Amniotic epithelial cell (primary cell): ENCODE measurements at regions not wholly inside any gene's neighbourhood (a gene's known extent, or its start where the extent isn't known, plus 50 kb on each side); places are given as distances from the start of the nearest gene placed in this dataset.

Experiments
- DNase-seq: peaks from one replicate; pipeline ENCODE4 v3.0.0-alpha.2; 2010; ENCODE audit warnings: low read depth

- no peak for DNase-seq
Measured at GRCh38 chr9:21564175-21564574, 82.1 kb upstream of the IFNE start.

- DNase-seq = no peak
Measured at GRCh38 chr9:21565155-21565554, 83.0 kb upstream of the IFNE start.

DNA sequence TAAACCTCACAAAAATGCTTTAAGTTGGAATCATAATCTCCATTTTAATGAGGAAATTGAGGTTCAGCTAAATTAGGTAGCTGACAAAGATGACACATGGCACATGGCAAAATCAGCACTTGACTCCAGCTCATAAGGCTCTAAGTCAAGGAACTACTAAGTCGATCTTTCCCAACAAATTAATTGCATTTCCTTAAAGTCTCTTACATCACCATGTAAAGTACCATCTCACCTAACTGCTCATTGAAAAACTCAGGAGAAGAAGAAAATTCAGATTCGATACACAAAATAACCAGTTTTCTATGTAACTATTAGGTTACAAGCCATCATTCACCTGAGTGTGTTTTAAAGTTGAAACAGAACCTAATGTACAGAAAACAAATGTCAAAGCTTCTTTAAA is 85.8 kb upstream of the IFNE start:
- DNase-seq = no peak

GRCh38 chr9:21568484-21568883 is 86.4 kb upstream of the IFNE start:
- no peak for DNase-seq

DNA sequence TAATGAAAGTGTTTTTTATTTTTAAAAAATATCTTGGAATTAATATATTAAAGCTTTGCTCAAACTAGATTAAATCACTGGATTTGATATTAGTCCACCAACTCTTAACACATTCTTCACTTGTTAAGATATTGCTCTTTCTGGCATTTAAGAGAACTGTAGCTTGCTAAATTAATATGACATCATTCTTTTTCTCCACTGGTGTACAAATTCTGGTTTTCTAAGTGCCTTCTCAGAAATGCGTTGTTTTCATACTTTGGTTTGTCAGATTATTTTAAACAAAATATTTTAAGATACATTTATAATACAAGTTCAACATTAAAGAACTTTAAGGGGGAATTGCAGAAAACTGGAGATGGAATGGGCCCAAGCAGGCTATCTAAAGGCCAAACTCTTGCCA is 87.6 kb upstream of the IFNE start:
- DNase-seq = no peak

DNA sequence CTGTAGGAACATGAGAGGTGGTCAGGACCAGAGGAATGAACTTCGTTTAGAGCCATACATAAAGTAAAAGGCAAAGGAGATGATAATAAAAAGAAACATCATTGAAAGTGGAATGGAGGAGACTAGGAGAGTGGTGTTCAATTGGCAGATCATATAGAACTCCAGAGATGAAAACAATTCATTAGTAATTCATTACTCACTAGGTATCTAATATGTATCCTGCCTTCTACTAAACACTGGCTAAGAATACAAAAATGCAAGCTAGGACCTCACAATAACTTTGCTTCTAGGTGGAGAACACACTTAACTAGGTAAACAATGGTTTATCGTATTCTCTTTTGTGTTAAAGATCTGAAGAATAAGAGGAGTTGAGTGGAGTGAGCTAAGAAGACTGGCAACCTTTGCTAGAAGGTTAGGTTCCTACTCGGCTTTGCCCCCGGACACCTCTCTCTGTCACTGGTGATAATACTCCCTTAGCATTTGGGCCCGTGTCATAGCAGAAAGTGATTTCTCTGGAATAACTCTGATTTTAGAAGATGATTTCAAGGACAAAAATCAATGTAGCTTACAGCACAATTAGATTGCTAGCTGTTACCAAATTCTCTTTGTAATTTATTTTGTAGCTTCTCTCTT is 88.6 kb upstream of the IFNE start:
- DNase-seq = no peak

GRCh38 chr9:21574261-21574660 is 92.1 kb upstream of the IFNE start:
- DNase-seq = no peak

- peak; percentile 95 for DNase-seq
Measured at GRCh38 chr9:21576331-21577189, 94.4 kb upstream of the IFNE start.

DNA sequence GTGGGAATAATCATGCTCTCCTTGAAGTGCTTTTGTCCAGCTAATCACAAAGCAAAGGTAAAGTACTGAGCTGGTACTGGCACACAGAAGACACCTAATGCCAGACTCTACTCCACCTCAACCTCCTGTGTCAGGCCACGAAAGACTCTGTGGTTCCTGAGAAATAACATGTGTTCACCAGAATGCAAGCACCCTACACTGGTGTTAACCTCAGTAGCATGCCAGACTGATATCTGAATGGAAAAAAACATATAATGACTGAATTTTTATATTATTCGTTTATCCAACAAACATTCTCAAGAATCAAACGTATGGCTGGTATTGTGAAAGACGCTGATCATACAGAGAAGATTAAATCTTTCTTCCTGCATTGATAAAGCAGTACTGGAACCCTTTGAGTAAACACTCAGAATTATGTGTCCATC is 97.1 kb upstream of the IFNE start:
- peak; percentile 68 for DNase-seq

GRCh38 chr9:21579743-21580142 is 97.6 kb upstream of the IFNE start:
- no peak for DNase-seq

GRCh38 chr9:21580636-21581378 is 98.7 kb upstream of the IFNE start:
- DNase-seq = no peak

- no peak for DNase-seq
Measured at GRCh38 chr9:21583628-21584377, 101.7 kb upstream of the IFNE start.

DNA sequence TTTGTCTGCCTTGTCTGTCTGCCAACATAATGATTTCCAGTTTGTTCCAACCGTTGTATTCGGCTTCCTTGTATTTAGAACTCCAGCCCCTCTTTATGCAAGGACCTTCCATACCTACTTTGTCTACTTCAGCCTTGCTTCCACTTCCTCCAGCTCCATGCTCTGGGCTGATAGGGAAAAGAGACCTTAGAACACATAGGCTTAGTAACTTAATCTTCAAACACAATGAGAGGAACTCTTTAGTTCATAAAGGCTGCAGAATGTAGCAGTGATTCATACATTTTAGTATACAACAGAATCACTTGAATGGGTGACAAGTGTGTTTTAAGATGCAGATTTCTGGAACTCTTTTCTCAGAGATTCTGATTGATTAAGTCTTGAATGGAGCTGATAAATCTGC is 102.8 kb upstream of the IFNE start:
- DNase-seq = no peak

GRCh38 chr9:21585756-21586752 is 103.9 kb upstream of the IFNE start:
- peak; percentile 55 for DNase-seq

DNA sequence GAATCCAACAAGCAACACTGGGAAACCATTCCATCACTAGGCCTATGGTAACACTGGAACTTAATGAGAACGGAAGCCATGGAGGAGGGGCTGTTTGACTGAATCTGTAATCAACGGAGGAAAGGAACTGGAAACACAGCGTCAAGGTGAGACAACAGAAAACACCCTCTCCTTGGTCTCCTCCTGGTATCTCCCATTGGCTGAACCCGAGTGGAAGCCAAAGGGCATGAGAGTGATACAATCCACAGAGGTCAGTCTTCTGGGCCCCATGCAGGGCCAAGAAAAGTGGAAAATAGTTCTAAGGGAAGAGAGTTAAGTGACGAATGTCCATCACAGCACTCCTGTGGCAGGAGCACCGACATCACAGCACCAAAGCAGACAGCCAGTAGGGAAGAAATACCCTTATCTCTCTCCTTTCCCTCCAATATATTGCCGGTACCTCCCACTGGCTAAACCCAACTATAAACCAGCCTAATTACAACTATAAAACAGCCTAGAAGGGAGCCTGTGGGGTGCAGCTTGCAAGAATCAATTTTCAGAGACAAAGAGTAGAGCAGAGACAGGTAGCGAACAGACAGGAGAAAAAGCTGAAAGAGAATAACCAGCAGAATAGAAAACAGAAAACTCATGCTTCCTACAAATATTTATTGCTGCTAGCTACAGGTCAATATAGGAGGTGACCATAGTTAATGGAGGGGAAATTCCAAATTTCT is 107.4 kb upstream of the IFNE start:
- no peak for DNase-seq

DNA sequence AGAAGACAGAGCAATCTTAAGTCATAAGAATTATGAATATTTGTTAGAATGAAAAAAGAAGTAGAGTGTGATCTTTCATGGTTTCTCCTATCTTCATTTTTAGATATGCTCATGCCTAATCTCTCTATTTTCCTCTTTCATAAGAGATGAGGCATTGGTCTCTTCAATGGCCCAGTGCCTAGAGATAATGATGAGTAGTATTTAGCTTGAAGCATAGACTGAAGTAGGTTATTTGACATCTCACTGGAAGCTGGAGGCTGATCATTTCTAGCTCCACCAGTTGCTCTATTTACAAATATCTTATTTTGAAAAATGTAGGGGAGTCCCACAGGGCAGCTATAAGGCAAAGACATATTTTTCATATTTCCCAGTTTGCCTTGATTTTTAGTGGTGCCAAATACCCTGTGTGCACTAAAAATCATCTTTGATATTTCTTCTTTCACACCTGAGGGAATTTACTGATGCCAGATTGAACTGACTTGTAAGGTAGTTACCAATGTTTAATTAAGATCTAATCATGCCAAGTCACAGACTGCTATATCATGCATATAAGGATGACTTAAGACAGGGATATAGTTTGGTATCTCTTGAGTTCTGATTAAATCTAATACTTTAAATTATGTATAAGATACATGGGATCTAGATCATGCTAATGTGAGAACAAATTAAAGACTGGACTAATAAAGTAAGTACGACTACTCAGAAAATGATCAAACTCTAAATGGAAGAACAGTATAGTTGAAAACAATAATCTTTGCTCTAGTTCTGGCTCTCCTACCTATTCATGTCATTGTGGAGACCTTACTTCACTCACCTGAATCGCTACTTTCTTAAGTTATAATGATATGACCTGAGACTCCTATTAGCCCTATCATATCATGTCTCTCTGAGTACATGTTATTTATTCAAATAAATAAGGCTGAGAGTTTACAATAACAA is 108.2 kb upstream of the IFNE start:
- peak; percentile 76 for DNase-seq

DNA sequence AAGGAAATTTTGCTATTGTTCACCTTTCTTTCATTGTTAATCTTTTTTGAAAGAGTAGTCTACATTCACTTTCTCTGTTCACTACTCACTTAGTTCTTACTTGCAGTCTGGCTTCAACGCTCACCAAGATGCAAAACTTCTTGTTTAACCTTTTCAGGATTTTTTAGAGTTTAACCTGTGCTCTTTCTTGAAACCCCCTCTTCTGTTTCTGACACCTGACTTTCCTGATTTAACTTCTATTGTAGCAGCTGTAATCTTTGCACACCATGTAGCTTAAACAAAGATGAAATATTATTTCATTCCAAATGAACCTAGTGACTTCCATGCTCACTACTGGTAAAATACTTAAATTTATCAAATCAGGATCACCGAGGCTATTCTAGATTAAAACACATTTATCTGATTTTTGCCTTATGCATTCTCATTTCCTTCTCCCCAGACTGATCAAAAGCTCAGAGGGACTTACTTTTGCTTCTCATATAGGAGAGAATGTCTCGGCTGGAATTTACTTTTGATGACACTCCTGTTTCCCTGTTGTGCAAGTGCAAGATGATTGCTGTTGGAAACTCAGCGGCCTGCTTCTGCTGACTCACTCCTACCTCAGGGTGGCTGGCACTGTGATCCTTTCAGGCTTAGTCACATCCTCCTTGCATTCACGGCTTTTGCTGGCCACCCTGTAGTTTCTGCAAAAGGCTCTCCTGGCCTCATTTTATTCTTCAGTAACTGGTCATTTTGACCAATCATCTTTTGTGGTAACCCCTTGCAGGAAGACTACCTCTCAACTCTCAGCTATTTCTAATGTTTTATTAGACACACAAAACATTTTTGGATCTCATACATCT is 109.3 kb upstream of the IFNE start:
- peak; percentile 99 for DNase-seq

DNA sequence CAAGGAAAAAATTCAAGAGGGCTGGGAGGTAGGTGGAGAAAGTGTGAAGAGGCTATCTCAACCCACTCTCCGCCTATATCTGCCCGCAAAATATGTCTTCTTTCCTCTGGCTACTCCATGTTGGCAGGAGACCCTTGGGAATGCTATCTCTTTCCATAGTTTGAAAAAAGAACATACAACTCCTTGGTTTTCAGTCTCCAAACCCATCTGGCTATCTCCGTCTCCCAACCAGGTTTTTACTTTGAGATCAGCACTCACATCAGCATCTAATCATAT is 109.9 kb upstream of the IFNE start:
- DNase-seq = no peak
